ENCODE measurements at regions not wholly inside any gene's neighbourhood (a gene's known extent, or its start where the extent isn't known, plus 50 kb on each side); places are given as distances from the start of the nearest gene placed in this dataset.

- H3K79me2 ChIP-seq (ENCODE audit: insufficient read depth, low read depth, low read length): no peaks in the 10 kb centered on the region
- BruUV-seq (replicated peaks): no TSS peak
- CTCF ChIA-PET (ENCODE audit: unreplicated experiment): no interaction called here
These were observed 98.6 kb downstream of the OGFRL1 start for GRCh38 chr6:71387179-71387578.

GRCh38 chr6:71388068-71388744, 99.6 kb downstream of the OGFRL1 start:
- CTCF ChIA-PET (ENCODE audit: unreplicated experiment): no interaction called here
- POLR2A ChIA-PET: interaction anchor here (0.8 to 1.3 kb wide), 2 partner anchors 8 to 19 kb away, joined by 3 to 4 read pairs; no protein-coding TSS in a partner anchor

More at GRCh38 chr6:71387179-71387578, 98.6 kb downstream of the OGFRL1 start:
- H4K20me1 ChIP-seq (ENCODE audit: insufficient read depth, low read length): no peaks in the 10 kb centered on the region
- POLR2A ChIA-PET: interaction anchor here (1.3 kb wide), 1 partner anchor 9 kb away, joined by 3 read pairs; no protein-coding TSS in a partner anchor
- no peaks in the 10 kb centered on the region for H3K4me1 ChIP-seq (ENCODE audit: insufficient read depth, low read length, poor library complexity, severe bottlenecking)
- no peaks in the 10 kb centered on the region for H3K9me2 ChIP-seq (ENCODE audit: insufficient read depth, low read length)
- TF ChIP-seq EZH2phosphoT487 (IDR thresholded peaks at IDR 0.05; ENCODE audit: borderline replicate concordance, low read depth, low read length): no peak
- TF ChIP-seq CTCF (conservative IDR thresholded peaks at IDR 0.05; ENCODE audit: low read length): no peak
- H3K4me2 ChIP-seq (ENCODE audit: low read length): no peak overlapping the region
- intact Hi-C loops (cut with micrococcal nuclease; ENCODE audit: unreplicated experiment): no loop called here
- H2AFZ ChIP-seq (ENCODE audit: low read length): no peak overlapping the region
- H3K27ac ChIP-seq (ENCODE audit: low read depth, low read length, poor library complexity, severe bottlenecking): no peak overlapping the region
- no peak for DNase-seq (ENCODE audit: low spot score)
- no peaks in the 10 kb centered on the region for H3K36me3 ChIP-seq (ENCODE audit: insufficient read depth, low read length)
- H3K4me3 ChIP-seq (ENCODE audit: low read depth, low read length, poor library complexity, severe bottlenecking): no peak overlapping the region
- H3K9me3 ChIP-seq (ENCODE audit: low read length): no peaks in the 10 kb centered on the region

More at GRCh38 chr6:71388068-71388744, 99.6 kb downstream of the OGFRL1 start:
- Histone ChIP-seq H4K20me1 (ENCODE audit: insufficient read depth, low read length) (no peaks in the 10 kb centered on the region), H3K4me2 (ENCODE audit: low read length) (no peak overlapping the region), H3K4me3 (ENCODE audit: low read depth, low read length, poor library complexity, severe bottlenecking) (no peak overlapping the region), H3K9me3 (ENCODE audit: low read length) (no peaks in the 10 kb centered on the region), H3K4me1 (ENCODE audit: insufficient read depth, low read length, poor library complexity, severe bottlenecking) (no peaks in the 10 kb centered on the region), H2AFZ (ENCODE audit: low read length) (no peak overlapping the region), H3K79me2 (ENCODE audit: insufficient read depth, low read depth, low read length) (no peaks in the 10 kb centered on the region), H3K9me2 (ENCODE audit: insufficient read depth, low read length) (no peaks in the 10 kb centered on the region), H3K36me3 (ENCODE audit: insufficient read depth, low read length) (no peaks in the 10 kb centered on the region), H3K27ac (ENCODE audit: low read depth, low read length, poor library complexity, severe bottlenecking) (no peak overlapping the region)
- BruUV-seq (replicated peaks): no TSS peak
- no peak for DNase-seq (ENCODE audit: low spot score)
- TF ChIP-seq CTCF (conservative IDR thresholded peaks at IDR 0.05; ENCODE audit: low read length): no peak
- TF ChIP-seq EZH2phosphoT487 (IDR thresholded peaks at IDR 0.05; ENCODE audit: borderline replicate concordance, low read depth, low read length): no peak
- intact Hi-C loops (cut with micrococcal nuclease; ENCODE audit: unreplicated experiment): no loop called here
